ENCODE measurements at regions not wholly inside any gene's neighbourhood (a gene's known extent, or its start where the extent isn't known, plus 50 kb on each side); places are given as distances from the start of the nearest gene placed in this dataset.

GRCh38 chr13:63345835-63346234, 1930.2 kb upstream of the PCDH20 start:
- TF ChIP-seq POLR2A (IDR thresholded peaks at IDR 0.05) (no peak), CTCF (IDR thresholded peaks at IDR 0.05) (no peak)
